Fibroblast of the aortic adventitia (primary cell): ENCODE measurements at regions not wholly inside any gene's neighbourhood (a gene's known extent, or its start where the extent isn't known, plus 50 kb on each side); places are given as distances from the start of the nearest gene placed in this dataset.

Source experiments
- DNase-seq: peaks from one replicate; pipeline ENCODE4 v3.0.0-alpha.2; 2010; ENCODE audit warnings: low read depth
- H3K4me3 ChIP-seq: 2 replicates; pipeline ENCODE4 v1.5.1; 2011; ENCODE audit warnings: low read depth, mild to moderate bottlenecking, control low read depth, low read length, moderate library complexity
- CTCF ChIP-seq: IDR thresholded peaks from 2 replicates; pipeline ENCODE4 v1.5.1; 2011; ENCODE audit warnings: mild to moderate bottlenecking, low read length, control low read depth, inconsistent platforms; ENCODE audit not compliant: insufficient read depth

DNA sequence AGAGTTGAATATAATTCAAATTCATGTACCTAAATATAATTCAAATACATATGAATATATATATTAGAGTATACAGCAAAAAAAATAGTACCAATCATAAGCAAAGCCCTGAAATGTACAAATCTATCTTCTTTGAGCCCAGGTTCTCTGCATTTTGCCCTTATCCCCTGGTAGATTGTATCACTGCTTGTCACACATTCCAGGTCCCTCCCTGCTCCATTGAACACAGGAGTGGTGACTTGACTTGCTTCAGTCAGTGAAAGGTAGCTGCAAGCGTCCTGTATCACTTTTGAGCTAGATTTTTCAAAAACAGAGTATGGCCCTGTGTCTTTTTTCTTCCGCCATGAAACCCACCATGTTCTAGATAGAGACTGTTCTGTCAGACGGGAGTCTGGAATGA is 369.4 kb downstream of the LIG4 start:
- no peak for DNase-seq
- H3K4me3 ChIP-seq = no peak overlapping the region
- no peak for TF ChIP-seq CTCF

DNA sequence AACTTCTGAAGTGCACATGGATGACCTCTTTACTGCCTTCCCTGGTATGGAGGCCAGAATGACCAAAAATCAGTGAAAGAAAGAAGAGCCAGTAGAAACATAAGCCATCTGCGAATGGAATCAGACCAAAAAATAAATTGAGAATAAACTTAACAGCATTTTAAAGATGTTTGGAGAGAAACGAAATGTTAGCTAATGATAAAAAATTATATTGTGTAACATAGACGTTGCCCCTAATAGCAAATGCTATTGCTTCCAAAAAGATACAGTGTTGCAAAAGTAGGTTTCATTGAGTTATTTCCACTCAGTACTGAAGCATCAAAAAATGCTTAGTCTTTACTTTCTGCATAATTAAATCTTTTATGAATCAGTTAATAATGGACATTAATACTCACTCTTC is 371.7 kb downstream of the LIG4 start:
- DNase-seq = no peak
- TF ChIP-seq CTCF = no peak
- H3K4me3 ChIP-seq = no peak overlapping the region

DNA sequence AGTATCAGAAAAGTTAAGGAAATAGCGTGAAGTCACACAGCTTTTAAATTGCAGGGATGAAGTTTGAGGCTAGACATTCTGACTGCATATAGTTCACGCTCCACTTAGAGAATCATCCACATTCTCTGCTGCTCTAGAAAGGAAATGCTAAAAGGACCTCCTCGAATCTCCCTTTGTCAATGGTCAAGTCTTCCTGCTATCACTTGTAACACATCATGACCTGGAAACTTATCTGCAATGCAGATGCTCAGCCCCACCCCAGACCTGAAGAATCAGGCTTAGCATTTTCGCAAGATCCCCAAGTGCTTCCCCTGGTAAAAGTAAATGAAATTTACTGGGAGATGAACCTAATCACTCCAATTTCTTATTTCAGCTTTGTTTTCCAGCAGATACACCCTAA is 372.1 kb downstream of the LIG4 start:
- no peak for DNase-seq
- no peak for TF ChIP-seq CTCF
- no peak overlapping the region for H3K4me3 ChIP-seq

DNA sequence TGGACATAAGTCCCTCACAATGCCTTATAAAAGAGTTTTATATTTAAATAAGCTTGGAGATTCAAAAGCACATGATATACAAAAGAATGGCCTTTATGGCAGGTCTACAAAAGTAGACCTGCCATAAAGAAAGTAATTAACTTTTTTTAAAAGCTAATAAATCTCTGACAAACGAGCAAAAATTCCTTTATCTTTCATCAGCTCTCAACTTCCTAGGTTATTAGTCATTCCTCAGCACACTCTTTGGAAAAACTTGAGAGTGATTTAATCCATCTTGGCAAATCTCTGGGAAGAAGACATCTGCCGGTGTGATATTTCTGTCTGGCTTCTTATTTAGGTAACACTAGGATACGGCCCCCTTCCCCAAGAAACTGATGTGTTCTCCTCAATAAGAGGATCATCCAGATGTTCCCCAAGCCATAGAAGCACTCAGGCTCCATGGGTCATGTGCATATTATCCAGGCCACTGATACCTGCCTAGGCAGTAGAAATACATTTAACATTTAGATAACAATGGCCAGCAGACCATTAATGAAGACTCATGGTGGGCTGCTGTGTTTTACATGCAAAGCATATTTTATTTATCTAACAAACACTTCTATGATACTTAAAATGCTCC is 372.7 kb downstream of the LIG4 start:
- no peak for TF ChIP-seq CTCF
- H3K4me3 ChIP-seq = no peak overlapping the region
- DNase-seq = peak; percentile 32

GRCh38 chr13:107838588-107839161 is 376.7 kb downstream of the LIG4 start:
- H3K4me3 ChIP-seq = no peak overlapping the region
- DNase-seq = no peak
- TF ChIP-seq CTCF = no peak

- H3K4me3 ChIP-seq = no peak overlapping the region
- DNase-seq = no peak
- no peak for TF ChIP-seq CTCF
Observed at GRCh38 chr13:107836685-107837084, 378.7 kb downstream of the LIG4 start.
